Colonic mucosa (tissue), 4 donors: ENCODE measurements at regions not wholly inside any gene's neighbourhood (a gene's known extent, or its start where the extent isn't known, plus 50 kb on each side); places are given as distances from the start of the nearest gene placed in this dataset.

ENCODE experiments used
- DNase-seq: peaks from one replicate; pipeline ENCODE4 v3.0.0-alpha.2; 2020
- H3K27ac ChIP-seq: fragments of 200-600 bp; one replicate; pipeline ENCODE4 v1.8.0; 2021
- H3K27me3 ChIP-seq: fragments of 200-600 bp; one replicate; pipeline ENCODE4 v1.8.0; 2021
- H3K36me3 ChIP-seq: fragments of 200-600 bp; one replicate; pipeline ENCODE4 v1.8.0; 2021
- H3K4me1 ChIP-seq: fragments of 200-600 bp; one replicate; pipeline ENCODE4 v1.8.0; 2021; ENCODE audit warnings: mild to moderate bottlenecking
- H3K4me3 ChIP-seq: fragments of 200-600 bp; one replicate; pipeline ENCODE4 v1.8.0; 2021
- H3K9ac ChIP-seq, 2 donors: one replicate each; pipeline ENCODE4 v1.7.0; 2013; ENCODE audit warnings: control low read depth in 2 of 2, low read depth in 2 of 2, low read length in 2 of 2
- H3K9me3 ChIP-seq: fragments of 200-600 bp; one replicate; pipeline ENCODE4 v1.8.0; 2021
- intact Hi-C: fragments of 100-400 bp; cut with DNase I; formaldehyde crosslinking; loops from one replicate; pipeline ENCODE4 v1.14.1; 2022
- TF ChIP-seq, protein P1 (sequence below): fragments of 200-600 bp; IDR thresholded peaks from one replicate; pipeline ENCODE4 v1.8.0; 2022; ENCODE audit warnings: antibody characterized with exemption, mild to moderate bottlenecking
- donor health status: healthy.
- donor health status: DM: no; HTN: no; CAD: no.
- donor health status: DM: no; HTN: no; CAD: no.

GRCh38 chr22:27159716-27160295 lies 502.4 kb downstream of the MIAT start:
- no peaks in the 10 kb centered on the region for H3K9me3 ChIP-seq
- TF ChIP-seq, protein P1, sequence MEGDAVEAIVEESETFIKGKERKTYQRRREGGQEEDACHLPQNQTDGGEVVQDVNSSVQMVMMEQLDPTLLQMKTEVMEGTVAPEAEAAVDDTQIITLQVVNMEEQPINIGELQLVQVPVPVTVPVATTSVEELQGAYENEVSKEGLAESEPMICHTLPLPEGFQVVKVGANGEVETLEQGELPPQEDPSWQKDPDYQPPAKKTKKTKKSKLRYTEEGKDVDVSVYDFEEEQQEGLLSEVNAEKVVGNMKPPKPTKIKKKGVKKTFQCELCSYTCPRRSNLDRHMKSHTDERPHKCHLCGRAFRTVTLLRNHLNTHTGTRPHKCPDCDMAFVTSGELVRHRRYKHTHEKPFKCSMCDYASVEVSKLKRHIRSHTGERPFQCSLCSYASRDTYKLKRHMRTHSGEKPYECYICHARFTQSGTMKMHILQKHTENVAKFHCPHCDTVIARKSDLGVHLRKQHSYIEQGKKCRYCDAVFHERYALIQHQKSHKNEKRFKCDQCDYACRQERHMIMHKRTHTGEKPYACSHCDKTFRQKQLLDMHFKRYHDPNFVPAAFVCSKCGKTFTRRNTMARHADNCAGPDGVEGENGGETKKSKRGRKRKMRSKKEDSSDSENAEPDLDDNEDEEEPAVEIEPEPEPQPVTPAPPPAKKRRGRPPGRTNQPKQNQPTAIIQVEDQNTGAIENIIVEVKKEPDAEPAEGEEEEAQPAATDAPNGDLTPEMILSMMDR = no peak
- H3K4me3 ChIP-seq = no peak overlapping the region
- no peaks in the 10 kb centered on the region for H3K4me1 ChIP-seq
- no peaks in the 10 kb centered on the region for H3K36me3 ChIP-seq
- H3K27ac ChIP-seq = no peak overlapping the region
- no peaks in the 10 kb centered on the region for H3K27me3 ChIP-seq
- no peak for DNase-seq
- H3K9ac ChIP-seq = no peak overlapping the region
- intact Hi-C loops = no loop called here

DNA sequence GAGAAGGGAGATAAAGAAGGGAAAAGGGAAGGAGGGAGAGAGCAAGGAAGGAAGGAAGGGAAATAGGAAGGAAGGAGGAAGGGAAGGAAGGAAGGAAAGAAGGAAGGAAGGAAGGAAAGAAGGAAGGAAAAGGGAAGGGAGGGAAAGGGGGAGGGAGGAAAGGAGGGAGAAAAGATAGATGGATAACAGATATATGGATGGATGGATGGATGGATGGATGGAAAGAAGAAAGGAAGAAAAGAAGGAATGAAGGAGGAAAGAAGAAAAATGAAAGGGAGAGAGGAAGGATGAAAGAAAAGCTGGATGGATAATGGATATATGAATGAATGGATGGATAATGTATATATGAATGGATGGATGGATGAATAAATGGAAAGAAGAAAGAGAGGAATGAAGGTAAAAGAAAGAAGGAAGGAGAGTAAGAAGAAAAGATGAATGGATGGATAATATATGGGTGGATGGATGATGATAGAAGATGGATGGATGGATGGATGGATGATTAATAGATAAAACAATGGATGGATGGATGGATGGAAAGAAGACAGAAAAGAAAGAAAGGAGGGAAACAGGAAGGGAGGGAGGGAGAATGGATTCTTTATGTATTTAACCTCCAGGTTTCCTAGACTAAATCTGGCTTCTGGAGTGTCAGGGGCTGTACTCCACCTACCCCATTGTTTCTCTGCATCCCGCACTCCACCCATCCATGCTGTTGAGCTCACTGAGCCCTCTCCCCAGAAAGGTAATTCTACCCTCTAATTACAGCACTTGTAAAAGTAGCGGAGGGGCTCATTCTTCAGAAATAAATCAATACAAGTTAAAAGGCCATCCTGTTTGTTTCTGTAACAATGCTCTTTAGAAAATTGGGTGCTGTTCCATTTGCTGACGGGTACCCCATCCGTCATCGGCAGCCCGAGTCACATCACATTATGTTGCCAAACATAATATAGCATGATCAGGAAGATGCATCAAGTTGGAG lies 506.1 kb downstream of the MIAT start:
- Histone ChIP-seq H3K9me3 (no peaks in the 10 kb centered on the region), H3K4me1 (no peaks in the 10 kb centered on the region), H3K36me3 (no peaks in the 10 kb centered on the region), H3K4me3 (no peak overlapping the region), H3K9ac (no peak overlapping the region), H3K27me3 (no peaks in the 10 kb centered on the region), H3K27ac (no peak overlapping the region)
- TF ChIP-seq, protein P1 = no peak
- intact Hi-C loops = no loop called here
- DNase-seq = no peak

DNA sequence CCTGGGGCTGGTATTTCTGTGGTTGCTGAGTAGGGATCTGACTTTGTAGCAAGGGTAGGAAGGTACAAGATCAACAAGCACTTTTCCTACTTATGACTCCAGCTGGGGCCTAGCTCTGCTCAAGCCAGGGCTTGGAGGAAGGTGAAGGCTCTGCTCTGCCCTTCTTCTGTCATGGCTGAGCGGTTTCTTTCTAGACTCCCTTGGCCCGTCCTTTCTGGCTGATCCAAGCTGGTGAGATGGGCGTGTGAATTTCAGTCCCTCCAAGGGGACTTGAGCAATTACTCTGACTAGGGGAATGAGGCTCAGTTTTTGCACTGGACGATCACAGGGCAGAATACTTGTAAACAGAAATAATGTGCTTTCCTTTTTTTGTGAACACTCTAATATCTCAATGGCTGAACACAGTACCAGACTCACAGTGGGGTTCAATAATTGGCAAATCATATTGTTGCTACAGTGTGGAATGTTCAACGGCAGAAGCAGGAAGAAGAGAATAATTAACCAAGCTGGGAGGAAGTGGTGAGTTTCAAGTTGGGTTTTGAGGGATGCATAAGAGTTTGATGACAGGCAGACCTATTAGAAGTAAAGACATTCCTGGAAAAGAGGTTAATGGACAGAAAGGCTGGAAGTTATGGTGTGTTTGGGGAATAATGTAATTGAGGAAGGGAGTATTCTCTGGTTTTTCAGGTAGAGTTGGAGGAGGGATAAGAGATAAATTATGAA lies 507.6 kb downstream of the MIAT start:
- Histone ChIP-seq H3K27me3 (no peaks in the 10 kb centered on the region), H3K4me1 (no peaks in the 10 kb centered on the region), H3K4me3 (no peak overlapping the region), H3K36me3 (no peaks in the 10 kb centered on the region), H3K9ac (no peak overlapping the region), H3K27ac (no peak overlapping the region), H3K9me3 (no peaks in the 10 kb centered on the region)
- no peak for DNase-seq
- intact Hi-C loops = no loop called here
- TF ChIP-seq, protein P1 = no peak

DNA sequence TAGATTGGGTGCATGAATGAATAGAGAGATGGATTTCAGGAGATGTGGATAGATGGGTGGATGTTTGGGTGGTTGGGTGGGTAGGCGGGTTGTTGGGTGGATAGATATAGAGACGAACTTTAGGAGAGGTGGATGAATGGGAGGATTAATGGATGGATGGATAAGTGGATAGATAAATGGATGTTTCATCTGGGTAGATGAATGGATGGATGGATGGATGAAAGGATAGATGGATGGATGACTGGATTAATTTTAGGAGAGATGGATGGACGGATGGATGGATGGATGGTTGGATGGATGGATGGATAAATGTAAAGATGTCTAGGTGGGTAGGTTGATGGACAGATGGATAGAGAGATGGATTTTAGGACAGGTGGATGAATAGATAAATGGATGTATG lies 511.3 kb downstream of the MIAT start:
- TF ChIP-seq, protein P1 = no peak
- H3K27ac ChIP-seq = no peak overlapping the region
- no peaks in the 10 kb centered on the region for H3K4me1 ChIP-seq
- no peaks in the 10 kb centered on the region for H3K9me3 ChIP-seq
- DNase-seq = no peak
- no peak overlapping the region for H3K9ac ChIP-seq
- no peak overlapping the region for H3K4me3 ChIP-seq
- H3K27me3 ChIP-seq = no peaks in the 10 kb centered on the region
- H3K36me3 ChIP-seq = no peaks in the 10 kb centered on the region
- intact Hi-C loops = no loop called here

DNA sequence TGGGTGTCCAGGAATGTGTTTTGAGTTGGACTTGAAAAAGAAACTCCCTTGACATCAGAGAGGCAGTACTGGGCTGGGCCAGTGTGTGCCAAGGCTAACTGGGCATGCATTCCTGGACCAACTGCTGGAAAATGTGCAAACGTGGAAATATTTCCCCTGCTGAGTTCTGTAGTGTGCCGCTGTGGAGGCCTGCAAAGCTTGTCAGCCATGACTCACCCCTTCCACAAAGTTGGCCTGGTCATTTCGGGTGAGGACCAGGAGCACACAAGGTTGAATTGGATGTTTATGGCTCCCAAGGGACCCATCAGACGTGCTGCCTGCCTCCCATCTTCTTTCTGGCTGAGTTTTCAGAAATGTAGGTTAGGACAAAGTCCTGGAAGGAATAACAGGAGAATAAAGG lies 513.1 kb downstream of the MIAT start:
- TF ChIP-seq, protein P1 = no peak
- no peaks in the 10 kb centered on the region for H3K27me3 ChIP-seq
- no peak overlapping the region for H3K9ac ChIP-seq
- intact Hi-C loops = no loop called here
- H3K27ac ChIP-seq = no peak overlapping the region
- no peak overlapping the region for H3K4me3 ChIP-seq
- no peaks in the 10 kb centered on the region for H3K9me3 ChIP-seq
- H3K36me3 ChIP-seq = no peaks in the 10 kb centered on the region
- DNase-seq = no peak
- no peaks in the 10 kb centered on the region for H3K4me1 ChIP-seq
